Ishikawa (cell line): ENCODE measurements at regions not wholly inside any gene's neighbourhood (a gene's known extent, or its start where the extent isn't known, plus 50 kb on each side); places are given as distances from the start of the nearest gene placed in this dataset.

ENCODE experiments used
- CEBPB ChIP-seq: IDR thresholded peaks from 2 replicates; pipeline ENCODE4 v1.6.1; 2012
- CREB1 ChIP-seq: IDR thresholded peaks from 2 replicates; pipeline ENCODE4 v1.6.1; 2012; ENCODE audit warnings: low read depth
- EP300 ChIP-seq: IDR thresholded peaks from 2 replicates; pipeline ENCODE4 v1.6.1; 2012; ENCODE audit warnings: borderline replicate concordance
- FOXM1 ChIP-seq: IDR thresholded peaks from 2 replicates; pipeline ENCODE4 v1.6.1; 2012; ENCODE audit warnings: low read depth, borderline replicate concordance
- NFIC ChIP-seq: IDR thresholded peaks from 2 replicates; pipeline ENCODE4 v1.6.1; 2012
- RAD21 ChIP-seq: IDR thresholded peaks from 2 replicates; pipeline ENCODE4 v1.6.1; 2012; ENCODE audit warnings: low read depth
- TAF1 ChIP-seq: IDR thresholded peaks from 2 replicates; pipeline ENCODE4 v1.6.1; 2012; ENCODE audit warnings: low read depth, mild to moderate bottlenecking
- TCF12 ChIP-seq: IDR thresholded peaks from 2 replicates; pipeline ENCODE4 v1.6.1; 2012; ENCODE audit warnings: low read depth
- TEAD4 ChIP-seq: IDR thresholded peaks from 2 replicates; pipeline ENCODE4 v1.6.1; 2012
- USF1 ChIP-seq: IDR thresholded peaks from 2 replicates; pipeline ENCODE4 v1.6.1; 2012
- YY1 ChIP-seq: IDR thresholded peaks from 2 replicates; pipeline ENCODE4 v1.6.1; 2012; ENCODE audit warnings: low read depth
- ZBTB7A ChIP-seq: IDR thresholded peaks from 2 replicates; pipeline ENCODE4 v1.6.1; 2012; ENCODE audit warnings: low read depth
- TF ChIP-seq, protein P1 (sequence below): IDR thresholded peaks from 2 replicates; pipeline ENCODE4 v1.6.1; 2012; ENCODE audit warnings: low read depth, mild to moderate bottlenecking
- TF ChIP-seq, protein P2 (sequence below): IDR thresholded peaks from 2 replicates; pipeline ENCODE4 v1.6.1; 2012

- TF ChIP-seq RAD21, result no peak
- TF ChIP-seq TEAD4, result no peak
- TF ChIP-seq, protein P1, sequence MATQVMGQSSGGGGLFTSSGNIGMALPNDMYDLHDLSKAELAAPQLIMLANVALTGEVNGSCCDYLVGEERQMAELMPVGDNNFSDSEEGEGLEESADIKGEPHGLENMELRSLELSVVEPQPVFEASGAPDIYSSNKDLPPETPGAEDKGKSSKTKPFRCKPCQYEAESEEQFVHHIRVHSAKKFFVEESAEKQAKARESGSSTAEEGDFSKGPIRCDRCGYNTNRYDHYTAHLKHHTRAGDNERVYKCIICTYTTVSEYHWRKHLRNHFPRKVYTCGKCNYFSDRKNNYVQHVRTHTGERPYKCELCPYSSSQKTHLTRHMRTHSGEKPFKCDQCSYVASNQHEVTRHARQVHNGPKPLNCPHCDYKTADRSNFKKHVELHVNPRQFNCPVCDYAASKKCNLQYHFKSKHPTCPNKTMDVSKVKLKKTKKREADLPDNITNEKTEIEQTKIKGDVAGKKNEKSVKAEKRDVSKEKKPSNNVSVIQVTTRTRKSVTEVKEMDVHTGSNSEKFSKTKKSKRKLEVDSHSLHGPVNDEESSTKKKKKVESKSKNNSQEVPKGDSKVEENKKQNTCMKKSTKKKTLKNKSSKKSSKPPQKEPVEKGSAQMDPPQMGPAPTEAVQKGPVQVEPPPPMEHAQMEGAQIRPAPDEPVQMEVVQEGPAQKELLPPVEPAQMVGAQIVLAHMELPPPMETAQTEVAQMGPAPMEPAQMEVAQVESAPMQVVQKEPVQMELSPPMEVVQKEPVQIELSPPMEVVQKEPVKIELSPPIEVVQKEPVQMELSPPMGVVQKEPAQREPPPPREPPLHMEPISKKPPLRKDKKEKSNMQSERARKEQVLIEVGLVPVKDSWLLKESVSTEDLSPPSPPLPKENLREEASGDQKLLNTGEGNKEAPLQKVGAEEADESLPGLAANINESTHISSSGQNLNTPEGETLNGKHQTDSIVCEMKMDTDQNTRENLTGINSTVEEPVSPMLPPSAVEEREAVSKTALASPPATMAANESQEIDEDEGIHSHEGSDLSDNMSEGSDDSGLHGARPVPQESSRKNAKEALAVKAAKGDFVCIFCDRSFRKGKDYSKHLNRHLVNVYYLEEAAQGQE, result no peak
- no peak for TF ChIP-seq CREB1
- TF ChIP-seq EP300, result no peak
- no peak for TF ChIP-seq TAF1
- TF ChIP-seq FOXM1, result no peak
- TF ChIP-seq TCF12, result no peak
- no peak for TF ChIP-seq NFIC
- TF ChIP-seq YY1, result no peak
- TF ChIP-seq CEBPB, result no peak
- TF ChIP-seq, protein P2, sequence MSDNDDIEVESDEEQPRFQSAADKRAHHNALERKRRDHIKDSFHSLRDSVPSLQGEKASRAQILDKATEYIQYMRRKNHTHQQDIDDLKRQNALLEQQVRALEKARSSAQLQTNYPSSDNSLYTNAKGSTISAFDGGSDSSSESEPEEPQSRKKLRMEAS, result no peak
- TF ChIP-seq ZBTB7A, result no peak
- TF ChIP-seq USF1, result no peak
These were observed 68.4 kb upstream of the NLK start for GRCh38 chr17:27974045-27974436.
